Prostate gland (tissue), 2 donors: ENCODE measurements at regions not wholly inside any gene's neighbourhood (a gene's known extent, or its start where the extent isn't known, plus 50 kb on each side); places are given as distances from the start of the nearest gene placed in this dataset.

Source experiments
- CTCF ChIP-seq, 4 experiments: fragments of 200-600 bp in 2 of 4; fragments of 450-650 bp in 2 of 4; sonication (generic) in 2 of 4; IDR thresholded peaks; 1 replicate in 3 of 4; 2 replicates in 1 of 4; pipeline ENCODE4 v1.5.1; 2016 to 2019; ENCODE audit warnings: antibody characterized with exemption in 4 of 4, mild to moderate bottlenecking in 2 of 4, moderate library complexity in 2 of 4
- POLR2A ChIP-seq: fragments of 450-650 bp; IDR thresholded peaks from one replicate; pipeline ENCODE4 v1.6.1; 2016; ENCODE audit warnings: antibody characterized with exemption, mild to moderate bottlenecking
- POLR2AphosphoS5 ChIP-seq: sonication (generic); formaldehyde crosslinking; IDR thresholded peaks from one replicate; pipeline ENCODE4 v1.6.1; 2017; ENCODE audit warnings: antibody characterized with exemption

- TF ChIP-seq CTCF (IDR thresholded peaks at IDR 0.05), result no peak
- no peak for TF ChIP-seq POLR2A
- no peak for TF ChIP-seq POLR2AphosphoS5
Observed at GRCh38 chr1:60895252-60895651, 187.1 kb upstream of the NFIA start.
